ENCODE measurements at regions not wholly inside any gene's neighbourhood (a gene's known extent, or its start where the extent isn't known, plus 50 kb on each side); places are given as distances from the start of the nearest gene placed in this dataset.

DNA sequence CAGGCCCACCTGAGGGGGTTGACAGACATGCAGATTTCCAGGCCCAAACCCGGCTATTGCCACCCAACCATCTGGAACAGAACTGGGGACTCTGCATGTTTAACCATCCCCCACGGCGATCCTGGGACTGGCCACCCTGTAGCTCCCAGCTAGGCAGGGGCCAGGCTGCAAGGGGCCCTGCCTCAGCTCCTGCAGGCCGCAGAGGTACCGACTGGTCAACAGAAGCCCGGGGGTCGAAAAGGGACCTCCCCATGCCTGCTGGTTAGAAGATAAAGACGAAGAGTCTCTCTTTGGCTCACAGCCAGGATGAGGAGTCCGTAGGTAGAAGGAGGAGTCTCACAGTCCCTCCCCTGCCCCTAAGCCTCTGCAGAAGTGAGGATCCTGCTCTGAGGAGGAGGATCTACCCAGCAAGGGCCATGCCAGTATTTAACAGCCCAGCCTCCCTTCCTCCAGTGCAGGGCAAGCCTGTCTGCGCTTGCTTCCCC, 223.4 kb upstream of the TNRC6C start:
- TF ChIP-seq, protein P1, sequence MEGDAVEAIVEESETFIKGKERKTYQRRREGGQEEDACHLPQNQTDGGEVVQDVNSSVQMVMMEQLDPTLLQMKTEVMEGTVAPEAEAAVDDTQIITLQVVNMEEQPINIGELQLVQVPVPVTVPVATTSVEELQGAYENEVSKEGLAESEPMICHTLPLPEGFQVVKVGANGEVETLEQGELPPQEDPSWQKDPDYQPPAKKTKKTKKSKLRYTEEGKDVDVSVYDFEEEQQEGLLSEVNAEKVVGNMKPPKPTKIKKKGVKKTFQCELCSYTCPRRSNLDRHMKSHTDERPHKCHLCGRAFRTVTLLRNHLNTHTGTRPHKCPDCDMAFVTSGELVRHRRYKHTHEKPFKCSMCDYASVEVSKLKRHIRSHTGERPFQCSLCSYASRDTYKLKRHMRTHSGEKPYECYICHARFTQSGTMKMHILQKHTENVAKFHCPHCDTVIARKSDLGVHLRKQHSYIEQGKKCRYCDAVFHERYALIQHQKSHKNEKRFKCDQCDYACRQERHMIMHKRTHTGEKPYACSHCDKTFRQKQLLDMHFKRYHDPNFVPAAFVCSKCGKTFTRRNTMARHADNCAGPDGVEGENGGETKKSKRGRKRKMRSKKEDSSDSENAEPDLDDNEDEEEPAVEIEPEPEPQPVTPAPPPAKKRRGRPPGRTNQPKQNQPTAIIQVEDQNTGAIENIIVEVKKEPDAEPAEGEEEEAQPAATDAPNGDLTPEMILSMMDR (IDR thresholded peaks at IDR 0.05; ENCODE audit: control extremely low read depth in 1 of 3, insufficient read depth in 1 of 3, low read depth in 1 of 3, low read length in 3 of 3), result no peak
- TF ChIP-seq CEBPB (IDR thresholded peaks at IDR 0.05; ENCODE audit: low read depth, low read length) (no peak), POLR2A (IDR thresholded peaks at IDR 0.05; ENCODE audit: control extremely low read depth in 1 of 2, low read depth in 2 of 2, low read length in 2 of 2) (no peak), EZH2 (IDR thresholded peaks at IDR 0.05; ENCODE audit: low read depth, low read length, severe bottlenecking) (no peak), SUZ12 (IDR thresholded peaks at IDR 0.05; ENCODE audit: low read length) (no peak), JUND (IDR thresholded peaks at IDR 0.05; ENCODE audit: low read length) (no peak), SP1 (IDR thresholded peaks at IDR 0.05; ENCODE audit: low read depth, low read length) (no peak), SP4 (IDR thresholded peaks at IDR 0.05; ENCODE audit: low read length) (no peak), TEAD4 (IDR thresholded peaks at IDR 0.05; ENCODE audit: low read depth, low read length) (no peak), POLR2AphosphoS5 (IDR thresholded peaks at IDR 0.05; ENCODE audit: low read depth, low read length) (no peak)
- TF ChIP-seq, protein P2, sequence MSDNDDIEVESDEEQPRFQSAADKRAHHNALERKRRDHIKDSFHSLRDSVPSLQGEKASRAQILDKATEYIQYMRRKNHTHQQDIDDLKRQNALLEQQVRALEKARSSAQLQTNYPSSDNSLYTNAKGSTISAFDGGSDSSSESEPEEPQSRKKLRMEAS (IDR thresholded peaks at IDR 0.05), result no peak
- TF ChIP-seq, protein P3, sequence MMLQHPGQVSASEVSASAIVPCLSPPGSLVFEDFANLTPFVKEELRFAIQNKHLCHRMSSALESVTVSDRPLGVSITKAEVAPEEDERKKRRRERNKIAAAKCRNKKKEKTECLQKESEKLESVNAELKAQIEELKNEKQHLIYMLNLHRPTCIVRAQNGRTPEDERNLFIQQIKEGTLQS (IDR thresholded peaks at IDR 0.05; ENCODE audit: insufficient read depth, low read depth, low read length), result no peak
- TF ChIP-seq, protein P4, sequence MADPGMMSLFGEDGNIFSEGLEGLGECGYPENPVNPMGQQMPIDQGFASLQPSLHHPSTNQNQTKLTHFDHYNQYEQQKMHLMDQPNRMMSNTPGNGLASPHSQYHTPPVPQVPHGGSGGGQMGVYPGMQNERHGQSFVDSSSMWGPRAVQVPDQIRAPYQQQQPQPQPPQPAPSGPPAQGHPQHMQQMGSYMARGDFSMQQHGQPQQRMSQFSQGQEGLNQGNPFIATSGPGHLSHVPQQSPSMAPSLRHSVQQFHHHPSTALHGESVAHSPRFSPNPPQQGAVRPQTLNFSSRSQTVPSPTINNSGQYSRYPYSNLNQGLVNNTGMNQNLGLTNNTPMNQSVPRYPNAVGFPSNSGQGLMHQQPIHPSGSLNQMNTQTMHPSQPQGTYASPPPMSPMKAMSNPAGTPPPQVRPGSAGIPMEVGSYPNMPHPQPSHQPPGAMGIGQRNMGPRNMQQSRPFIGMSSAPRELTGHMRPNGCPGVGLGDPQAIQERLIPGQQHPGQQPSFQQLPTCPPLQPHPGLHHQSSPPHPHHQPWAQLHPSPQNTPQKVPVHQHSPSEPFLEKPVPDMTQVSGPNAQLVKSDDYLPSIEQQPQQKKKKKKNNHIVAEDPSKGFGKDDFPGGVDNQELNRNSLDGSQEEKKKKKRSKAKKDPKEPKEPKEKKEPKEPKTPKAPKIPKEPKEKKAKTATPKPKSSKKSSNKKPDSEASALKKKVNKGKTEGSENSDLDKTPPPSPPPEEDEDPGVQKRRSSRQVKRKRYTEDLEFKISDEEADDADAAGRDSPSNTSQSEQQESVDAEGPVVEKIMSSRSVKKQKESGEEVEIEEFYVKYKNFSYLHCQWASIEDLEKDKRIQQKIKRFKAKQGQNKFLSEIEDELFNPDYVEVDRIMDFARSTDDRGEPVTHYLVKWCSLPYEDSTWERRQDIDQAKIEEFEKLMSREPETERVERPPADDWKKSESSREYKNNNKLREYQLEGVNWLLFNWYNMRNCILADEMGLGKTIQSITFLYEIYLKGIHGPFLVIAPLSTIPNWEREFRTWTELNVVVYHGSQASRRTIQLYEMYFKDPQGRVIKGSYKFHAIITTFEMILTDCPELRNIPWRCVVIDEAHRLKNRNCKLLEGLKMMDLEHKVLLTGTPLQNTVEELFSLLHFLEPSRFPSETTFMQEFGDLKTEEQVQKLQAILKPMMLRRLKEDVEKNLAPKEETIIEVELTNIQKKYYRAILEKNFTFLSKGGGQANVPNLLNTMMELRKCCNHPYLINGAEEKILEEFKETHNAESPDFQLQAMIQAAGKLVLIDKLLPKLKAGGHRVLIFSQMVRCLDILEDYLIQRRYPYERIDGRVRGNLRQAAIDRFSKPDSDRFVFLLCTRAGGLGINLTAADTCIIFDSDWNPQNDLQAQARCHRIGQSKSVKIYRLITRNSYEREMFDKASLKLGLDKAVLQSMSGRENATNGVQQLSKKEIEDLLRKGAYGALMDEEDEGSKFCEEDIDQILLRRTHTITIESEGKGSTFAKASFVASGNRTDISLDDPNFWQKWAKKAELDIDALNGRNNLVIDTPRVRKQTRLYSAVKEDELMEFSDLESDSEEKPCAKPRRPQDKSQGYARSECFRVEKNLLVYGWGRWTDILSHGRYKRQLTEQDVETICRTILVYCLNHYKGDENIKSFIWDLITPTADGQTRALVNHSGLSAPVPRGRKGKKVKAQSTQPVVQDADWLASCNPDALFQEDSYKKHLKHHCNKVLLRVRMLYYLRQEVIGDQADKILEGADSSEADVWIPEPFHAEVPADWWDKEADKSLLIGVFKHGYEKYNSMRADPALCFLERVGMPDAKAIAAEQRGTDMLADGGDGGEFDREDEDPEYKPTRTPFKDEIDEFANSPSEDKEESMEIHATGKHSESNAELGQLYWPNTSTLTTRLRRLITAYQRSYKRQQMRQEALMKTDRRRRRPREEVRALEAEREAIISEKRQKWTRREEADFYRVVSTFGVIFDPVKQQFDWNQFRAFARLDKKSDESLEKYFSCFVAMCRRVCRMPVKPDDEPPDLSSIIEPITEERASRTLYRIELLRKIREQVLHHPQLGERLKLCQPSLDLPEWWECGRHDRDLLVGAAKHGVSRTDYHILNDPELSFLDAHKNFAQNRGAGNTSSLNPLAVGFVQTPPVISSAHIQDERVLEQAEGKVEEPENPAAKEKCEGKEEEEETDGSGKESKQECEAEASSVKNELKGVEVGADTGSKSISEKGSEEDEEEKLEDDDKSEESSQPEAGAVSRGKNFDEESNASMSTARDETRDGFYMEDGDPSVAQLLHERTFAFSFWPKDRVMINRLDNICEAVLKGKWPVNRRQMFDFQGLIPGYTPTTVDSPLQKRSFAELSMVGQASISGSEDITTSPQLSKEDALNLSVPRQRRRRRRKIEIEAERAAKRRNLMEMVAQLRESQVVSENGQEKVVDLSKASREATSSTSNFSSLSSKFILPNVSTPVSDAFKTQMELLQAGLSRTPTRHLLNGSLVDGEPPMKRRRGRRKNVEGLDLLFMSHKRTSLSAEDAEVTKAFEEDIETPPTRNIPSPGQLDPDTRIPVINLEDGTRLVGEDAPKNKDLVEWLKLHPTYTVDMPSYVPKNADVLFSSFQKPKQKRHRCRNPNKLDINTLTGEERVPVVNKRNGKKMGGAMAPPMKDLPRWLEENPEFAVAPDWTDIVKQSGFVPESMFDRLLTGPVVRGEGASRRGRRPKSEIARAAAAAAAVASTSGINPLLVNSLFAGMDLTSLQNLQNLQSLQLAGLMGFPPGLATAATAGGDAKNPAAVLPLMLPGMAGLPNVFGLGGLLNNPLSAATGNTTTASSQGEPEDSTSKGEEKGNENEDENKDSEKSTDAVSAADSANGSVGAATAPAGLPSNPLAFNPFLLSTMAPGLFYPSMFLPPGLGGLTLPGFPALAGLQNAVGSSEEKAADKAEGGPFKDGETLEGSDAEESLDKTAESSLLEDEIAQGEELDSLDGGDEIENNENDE (IDR thresholded peaks at IDR 0.05; ENCODE audit: insufficient replicate concordance, low read length), result no peak
